Mucosa of gallbladder (tissue), 1 donor: ENCODE measurements at regions not wholly inside any gene's neighbourhood (a gene's known extent, or its start where the extent isn't known, plus 50 kb on each side); places are given as distances from the start of the nearest gene placed in this dataset.

Source experiments
- DNase-seq: peaks from one replicate; pipeline ENCODE4 v3.0.0-alpha.2; 2020; ENCODE audit warnings: low spot score
- donor health status: DM: no; HTN: no; CAD: no.

DNA sequence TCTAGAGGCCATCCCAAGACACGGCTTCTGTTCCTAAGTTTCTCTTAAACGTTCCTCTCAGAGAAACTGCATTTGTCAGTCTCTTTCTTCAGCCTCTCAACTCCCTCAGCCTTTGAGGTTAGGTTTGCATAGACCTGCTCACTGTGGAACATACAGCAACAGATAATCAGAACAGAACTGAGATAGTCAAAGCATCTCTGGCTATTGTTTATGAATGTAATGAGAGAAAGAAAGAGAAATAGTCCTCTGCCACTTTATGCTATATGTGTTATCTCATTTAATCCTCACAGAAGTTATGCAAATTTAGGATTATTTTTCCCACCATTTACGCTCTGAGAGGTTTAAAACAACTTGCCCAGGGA, 190.6 kb downstream of the PHLDA1 start:
- no peak for DNase-seq

DNA sequence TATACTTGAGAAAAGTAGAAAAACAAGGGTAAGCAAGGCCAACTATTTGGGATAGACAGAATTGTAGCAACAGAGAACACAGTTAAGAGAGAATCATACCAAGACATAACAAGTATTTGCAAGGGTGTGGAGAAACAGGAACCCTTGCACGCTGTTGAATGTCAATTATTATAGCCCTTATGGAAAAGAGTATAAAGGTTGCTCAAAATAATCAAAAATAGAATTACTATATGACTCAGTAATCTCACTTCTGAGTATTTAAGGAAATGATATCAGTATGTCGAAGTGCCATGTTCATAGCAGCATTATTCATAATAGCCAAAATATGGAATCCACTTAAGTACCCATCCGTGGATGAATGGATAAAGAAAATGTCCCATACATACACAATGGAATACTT, 193.3 kb downstream of the PHLDA1 start:
- no peak for DNase-seq

DNA sequence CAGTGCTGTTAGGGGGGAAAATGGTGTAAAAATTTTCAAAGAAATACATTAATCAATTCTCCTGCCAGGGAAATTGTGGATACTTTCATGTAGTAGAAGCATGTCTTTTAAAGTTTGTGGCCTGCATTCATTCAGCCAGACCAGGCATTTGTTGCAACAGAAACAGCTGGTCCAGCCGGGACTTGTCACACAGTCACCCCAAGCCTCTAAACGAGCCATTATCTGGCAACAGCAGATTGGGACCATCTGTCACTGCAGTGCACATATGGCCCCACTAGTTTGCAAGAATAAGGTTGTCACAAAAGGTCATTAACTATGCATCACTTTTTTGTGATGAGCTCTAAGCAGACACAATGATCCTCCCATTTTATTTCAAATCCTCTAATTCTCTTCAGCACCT, 193.9 kb downstream of the PHLDA1 start:
- peak; percentile 19 for DNase-seq

DNA sequence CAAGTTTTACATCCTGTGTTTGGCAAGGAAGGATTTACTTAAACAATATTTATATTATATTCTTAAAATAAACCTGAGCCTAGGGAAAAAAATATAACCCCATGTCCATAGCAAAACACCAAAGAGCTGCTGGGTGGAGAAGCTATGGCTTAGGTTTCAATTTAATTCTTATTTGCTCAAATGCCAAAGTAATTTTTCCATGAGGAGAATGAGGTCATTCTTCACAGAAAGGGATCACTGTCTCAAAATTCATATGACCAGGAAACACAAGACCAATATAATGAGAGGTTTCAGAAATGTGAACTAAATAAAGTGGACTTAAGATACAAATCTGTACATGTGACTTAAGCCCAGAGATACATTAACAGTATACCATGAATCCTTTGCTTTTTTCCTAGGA, 195.0 kb downstream of the PHLDA1 start:
- no peak for DNase-seq

DNA sequence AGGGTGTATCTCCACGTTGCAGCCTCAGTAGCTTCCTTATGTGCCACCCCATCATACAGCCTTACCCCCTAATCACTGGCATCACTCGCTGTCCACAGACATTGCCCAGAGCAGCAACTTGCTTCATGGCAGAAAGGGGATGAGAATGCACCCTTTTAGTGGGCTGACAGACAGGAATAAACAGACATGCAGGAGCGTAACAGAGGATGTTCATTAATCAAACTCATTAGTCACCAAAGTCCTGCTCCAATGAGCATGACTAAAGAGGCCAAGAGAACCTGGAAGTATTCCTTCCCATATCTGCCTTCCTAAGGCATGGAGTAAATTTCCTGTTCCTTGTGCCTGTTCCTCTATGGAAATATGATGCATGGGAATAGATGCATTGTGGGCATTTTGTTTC, 197.0 kb downstream of the PHLDA1 start:
- no peak for DNase-seq

DNA sequence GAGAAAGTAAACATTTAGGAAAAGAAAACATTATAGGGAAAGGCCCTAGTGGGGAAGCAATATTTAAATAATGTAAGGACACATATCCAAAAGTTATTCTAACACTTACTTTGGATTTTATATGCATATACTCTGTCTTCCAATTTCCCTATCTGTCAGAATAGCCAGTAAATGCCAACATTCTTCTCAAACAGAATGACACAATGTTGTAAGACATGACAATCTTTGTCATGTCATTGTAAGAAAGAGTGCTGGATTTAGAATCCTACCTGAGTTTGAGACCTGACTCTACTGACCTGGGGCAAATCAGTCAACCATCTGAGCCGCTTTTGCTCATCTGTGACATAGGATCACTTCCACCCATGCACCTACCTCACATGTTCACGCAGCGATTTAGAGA, 198.3 kb downstream of the PHLDA1 start:
- no peak for DNase-seq

DNA sequence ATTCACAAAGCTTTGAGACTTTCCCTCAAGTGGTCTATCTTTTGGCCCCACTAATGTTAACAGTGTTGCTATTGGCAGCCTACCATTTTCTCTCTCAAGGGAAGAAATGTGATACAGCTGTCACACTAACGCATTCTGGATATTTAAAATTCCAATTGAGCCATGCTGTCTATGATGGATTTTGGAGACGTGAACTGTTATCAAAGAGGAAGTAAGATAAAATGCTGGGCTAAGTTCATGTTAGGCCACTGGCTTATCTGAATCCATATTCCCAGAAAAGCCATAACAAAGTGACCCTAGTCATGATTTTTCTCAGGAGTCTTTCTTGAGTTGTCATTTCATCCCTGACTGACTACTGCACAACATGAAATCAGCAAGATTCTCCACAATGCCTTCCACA, 200.2 kb downstream of the PHLDA1 start:
- DNase-seq: no peak

DNA sequence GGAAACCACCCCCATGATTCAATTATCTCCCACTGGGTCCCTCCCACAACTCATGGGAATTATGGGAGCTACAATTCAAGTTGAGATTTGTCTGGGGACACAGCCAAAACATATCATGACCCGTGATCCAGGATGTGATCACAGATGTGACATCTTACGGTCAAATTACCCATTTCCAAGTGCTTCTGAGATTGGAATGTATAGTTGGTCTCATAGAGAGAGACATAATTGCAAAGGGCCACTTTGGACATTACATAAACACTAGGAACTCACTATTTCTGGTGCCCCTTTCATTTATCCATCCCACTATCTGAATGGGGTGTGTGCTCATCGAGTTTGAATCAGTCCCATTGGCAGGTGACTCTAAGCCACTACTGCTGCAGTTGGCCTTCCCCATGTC, 204.5 kb downstream of the PHLDA1 start:
- DNase-seq: no peak

DNA sequence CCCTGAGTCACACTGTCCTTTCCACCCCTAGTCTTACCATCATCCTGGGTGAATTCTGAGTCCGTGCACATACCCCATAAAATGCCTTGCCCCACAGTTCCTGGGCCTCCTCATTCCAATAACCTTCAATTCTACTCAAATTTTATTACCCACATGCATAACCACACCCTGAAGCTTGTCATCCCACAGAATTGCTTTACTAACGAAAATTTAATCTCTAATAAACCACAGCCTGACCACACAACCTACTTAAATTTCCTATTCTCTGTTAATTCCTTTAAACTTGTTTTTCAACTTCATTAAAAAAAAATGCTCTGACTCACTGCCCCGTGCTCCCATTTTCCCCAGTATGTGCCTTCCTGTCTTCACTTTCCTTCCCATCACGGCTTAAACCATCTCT, 205.9 kb downstream of the PHLDA1 start:
- no peak for DNase-seq

DNA sequence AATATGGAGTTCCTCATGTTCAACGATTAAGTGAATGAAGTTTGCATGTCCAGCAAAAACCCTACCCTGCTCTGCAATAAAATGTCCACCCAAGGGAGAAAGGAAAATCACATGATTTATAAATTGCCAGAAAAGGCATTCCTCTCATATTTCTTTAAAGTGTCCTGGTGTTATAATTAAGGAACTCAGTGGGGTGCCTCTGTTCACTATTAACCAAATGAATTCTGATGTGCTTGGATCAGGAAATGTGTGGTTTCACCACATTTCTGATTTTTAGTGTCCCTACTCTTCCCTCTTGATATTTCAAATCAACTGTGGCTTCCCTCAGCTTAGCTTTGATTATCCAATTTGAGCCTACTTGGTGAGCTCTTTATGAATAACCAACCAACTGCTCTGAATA, 208.1 kb downstream of the PHLDA1 start:
- no peak for DNase-seq

DNA sequence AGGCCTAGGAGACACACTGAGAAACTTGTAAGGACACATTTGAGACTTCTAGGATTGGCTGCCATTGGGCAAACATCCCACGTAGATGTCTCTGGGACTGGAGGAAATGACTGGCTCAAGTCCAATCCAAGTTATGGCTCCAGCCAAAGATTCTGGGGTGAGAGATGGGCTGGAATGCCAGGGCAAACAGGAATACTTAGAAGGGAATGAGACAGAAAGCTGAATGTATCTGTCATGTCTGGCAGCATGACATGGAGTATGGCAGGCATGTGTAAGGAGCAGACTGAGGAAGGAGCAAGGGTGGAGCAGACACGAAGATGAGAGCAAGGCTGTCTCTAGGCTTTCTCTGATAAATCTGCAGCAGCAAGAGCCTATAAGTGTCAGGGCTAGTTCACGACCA, 209.2 kb downstream of the PHLDA1 start:
- DNase-seq: no peak

DNA sequence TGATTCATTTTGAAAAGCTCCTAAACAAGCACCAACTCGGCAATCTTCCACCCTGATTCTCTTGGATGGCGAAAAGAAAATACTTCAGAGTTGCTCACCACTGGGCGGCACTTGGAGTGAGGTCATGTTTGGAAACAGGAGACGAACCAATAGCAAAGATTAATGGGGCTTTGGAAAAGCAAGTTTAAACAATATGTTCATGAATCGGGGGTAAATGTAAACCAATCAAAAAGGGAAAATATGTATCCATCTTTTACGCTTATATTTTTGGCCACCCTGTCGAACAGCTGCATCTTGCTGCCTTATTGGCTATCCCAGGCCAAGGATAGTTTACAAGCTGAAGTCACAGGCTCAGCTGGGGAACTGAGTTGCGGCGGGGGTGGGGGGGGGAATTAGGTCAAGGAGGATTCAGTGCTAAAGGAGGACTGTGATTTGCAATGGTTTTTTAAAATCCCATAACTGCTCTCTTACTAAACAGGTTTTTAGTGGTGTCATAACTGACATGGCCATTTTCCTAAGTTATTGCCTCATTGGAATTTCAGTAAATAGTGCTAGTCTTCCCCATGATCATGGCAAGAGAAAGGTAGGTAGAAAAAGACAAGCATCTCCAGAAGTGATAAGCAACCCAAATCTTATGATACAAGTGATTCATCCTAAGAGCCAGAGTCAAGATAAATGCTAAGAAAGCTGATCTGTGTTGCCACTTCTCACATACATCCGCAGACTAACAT, 210.6 kb downstream of the PHLDA1 start:
- no peak for DNase-seq

DNA sequence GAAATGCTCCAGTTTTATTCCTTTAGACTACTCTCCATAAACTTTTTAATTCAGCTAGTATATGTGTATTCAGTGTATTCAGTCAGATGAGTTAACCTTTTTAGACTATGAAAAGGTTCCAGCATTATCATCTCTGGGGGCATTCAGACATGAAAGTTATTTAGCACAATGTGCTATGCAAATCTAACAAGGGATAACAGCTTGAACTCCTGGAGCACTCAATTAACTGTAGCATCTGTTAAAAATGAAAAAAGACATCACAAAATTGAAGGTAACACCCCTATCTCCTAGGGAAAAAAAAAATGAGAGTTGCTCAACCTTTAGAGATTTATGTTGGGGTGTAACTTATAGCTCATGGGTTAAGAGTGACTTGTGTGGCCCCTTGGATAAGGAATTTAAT, 211.5 kb downstream of the PHLDA1 start:
- DNase-seq: no peak

DNA sequence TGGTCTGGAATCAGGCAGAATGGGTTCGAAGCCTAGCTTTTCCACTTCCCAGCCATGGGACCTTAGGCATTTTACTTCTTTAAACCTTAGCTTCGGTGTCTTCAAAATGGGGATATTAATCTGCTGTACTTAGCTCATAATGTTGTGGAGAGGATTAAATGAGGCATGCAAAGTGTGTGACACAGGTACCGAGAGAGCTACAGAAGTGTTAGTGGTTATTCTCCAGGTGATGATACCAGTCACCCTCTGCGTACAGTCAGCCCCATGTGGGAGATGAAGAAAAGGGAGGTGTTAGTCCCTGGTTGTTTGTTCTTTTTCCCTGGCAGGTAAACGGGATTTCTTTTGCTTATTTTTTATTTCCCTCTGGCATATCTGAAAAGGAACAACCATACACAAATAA, 212.1 kb downstream of the PHLDA1 start:
- DNase-seq: no peak

DNA sequence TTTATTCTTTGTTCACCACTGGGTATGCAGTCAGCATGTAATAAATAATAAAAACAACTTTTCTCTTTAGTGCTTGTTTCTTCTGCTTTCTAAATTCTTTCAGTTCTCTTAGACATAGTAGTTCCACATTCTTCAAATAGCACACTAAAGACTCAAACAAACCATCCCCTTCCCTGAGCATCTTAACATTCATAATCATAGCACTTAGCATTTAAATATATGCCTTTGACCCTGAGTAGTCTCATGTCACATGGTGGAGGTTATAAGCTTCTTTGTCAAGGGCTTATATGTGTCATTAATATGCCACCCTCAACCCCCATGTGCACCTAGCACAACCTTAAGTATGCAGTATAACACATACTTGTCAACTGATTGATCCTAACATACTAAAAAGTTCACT, 212.7 kb downstream of the PHLDA1 start:
- DNase-seq: no peak

DNA sequence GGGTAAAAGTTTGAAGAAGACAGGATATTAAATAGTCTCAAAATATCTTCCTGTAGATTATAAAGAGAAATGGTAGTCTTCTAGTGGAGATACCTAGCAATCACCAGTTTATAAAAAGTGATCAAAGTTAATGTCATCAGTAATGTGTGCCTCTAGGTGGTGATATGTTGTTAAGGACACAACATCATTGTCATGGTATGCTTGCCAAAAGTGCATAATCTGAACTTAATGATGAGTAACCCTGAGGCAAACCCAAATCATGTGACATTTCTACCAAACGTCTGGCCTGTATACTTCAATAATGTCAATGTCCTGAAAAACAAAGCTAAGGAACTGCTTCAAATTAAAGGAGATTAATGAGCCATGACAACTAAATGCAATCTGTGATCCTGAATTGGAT, 214.7 kb downstream of the PHLDA1 start:
- DNase-seq: no peak

DNA sequence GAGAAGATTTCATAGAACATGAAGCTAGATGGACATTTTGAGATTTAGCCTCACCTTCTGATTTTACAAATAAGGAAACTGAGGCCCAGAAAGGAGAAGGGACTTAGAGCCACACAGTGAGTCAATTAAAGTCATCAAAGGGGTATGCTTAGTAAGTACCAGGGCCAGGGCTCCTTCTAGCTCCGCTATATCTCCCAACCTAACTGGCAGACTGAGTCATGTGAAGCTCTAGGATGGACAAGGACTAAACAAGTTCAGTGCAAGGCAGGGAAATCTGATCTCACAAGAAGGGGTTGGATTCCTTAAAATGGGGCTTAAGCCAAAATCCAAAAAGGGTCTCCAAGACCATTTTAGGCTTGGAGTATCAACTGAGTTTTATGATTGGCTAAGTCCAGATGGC, 215.8 kb downstream of the PHLDA1 start:
- DNase-seq: no peak

DNA sequence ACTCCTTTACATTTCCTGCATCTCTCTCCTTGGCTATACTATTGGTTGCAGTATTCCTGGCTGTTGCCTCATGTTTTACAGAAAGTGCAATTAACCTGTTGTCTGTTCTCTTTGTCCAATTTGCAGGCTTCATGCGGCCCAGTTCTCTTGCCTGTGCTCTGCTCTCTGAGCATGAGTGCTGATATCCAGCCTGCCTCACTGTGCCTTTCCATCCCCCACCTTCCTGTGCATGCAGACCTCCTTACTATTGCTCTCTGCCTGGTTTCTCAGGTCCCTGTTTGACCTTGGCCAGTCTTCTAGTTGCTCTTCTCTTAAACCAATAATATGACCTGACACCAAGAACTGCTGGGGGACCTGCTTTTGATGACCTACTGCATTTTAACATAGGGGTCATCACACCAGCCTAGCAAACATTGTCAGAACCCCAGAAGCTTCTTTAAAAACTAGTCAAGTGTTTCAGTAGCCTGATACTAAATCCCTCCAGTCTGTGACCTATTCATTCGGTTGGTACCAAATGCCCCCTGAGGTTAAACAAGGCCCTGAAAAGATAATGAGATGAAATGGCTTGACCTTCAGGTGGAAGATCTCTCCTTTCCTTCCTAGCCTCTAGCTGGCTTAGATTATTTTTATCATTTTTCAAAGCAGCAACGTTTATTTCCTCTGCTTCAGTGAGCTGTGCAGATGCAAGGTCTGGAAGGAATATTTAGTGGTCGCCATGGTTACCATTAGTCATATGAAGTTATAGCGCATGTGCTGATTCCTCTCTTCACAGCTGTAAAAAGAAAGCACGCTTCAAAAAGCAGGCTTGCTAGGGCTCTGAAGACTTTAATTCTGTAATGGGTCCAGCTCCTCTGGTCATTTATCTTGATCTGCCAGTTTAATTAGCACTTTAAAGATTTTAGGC, 216.5 kb downstream of the PHLDA1 start:
- DNase-seq: peak; percentile 21

DNA sequence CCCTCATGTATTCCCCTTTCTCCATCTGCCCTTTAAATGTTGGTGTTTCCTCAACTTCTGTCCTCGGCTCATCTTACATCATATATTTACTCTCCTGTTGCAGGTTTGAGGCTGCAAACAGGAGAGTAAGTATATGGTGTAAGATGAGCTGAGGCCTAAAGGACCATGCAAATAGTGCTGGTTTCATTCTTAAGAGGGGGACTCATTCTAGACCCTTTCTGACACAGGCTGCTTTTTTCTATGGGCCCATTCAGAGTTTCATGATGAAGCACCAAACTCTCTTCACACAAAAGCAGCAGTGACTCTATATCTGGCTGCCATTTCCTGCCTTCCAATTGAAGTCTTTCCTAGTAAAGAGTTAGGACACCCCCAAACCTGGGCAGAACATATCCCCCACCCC, 218.5 kb downstream of the PHLDA1 start:
- DNase-seq: no peak

DNA sequence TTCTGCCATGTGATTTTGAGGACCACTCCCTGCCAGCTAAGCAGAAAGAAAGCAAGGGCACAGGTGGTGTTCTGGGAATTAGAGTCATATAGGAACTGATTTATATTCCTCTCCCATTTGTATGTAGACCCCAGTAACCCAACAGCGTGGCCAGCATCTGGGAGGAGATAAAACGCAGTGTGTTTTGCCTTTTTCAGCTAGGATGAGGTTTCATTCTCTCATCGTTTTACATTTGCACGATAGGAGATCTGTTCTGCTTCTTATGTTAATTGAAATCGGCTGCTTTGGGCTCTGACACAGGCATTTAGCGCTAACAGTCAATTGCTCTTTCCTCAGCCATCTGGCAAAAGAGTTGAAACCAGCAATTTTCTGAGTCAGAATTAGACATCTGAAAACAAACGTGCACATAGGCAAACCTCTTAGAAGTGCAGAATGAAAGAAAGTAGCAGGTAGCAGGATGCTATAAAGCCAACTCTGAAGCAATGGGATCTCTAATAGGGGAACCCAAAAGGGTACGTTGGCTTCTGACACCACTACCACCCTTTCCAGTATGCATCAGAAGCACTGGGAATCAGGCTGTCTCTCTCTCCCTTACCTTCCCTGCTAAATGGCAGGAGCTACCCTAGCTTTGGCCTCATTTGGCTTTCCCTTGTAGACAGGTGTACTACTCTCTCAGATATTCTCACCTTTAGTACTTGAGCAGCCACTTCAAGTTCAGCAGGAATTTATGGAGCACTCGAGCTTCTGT, 219.1 kb downstream of the PHLDA1 start:
- DNase-seq: no peak

DNA sequence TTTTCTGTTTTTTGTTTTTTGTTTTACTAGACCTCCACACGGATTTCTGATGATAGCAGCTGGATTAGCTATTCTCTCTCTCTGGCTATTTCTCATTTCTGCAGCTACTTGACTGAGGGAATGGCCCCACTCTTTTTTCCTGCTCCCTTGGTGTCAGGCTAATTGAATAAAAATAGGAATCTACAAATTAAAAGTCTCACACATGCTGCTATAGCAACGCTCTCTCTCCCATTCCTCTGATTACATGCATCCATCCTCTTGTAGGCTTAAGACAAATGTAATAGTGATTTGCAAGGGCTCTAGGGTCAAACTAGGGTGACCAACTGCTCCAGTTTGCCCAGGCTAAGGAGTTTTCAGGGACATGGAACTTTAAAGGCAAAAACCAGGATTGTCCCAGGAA, 221.8 kb downstream of the PHLDA1 start:
- DNase-seq: no peak

DNA sequence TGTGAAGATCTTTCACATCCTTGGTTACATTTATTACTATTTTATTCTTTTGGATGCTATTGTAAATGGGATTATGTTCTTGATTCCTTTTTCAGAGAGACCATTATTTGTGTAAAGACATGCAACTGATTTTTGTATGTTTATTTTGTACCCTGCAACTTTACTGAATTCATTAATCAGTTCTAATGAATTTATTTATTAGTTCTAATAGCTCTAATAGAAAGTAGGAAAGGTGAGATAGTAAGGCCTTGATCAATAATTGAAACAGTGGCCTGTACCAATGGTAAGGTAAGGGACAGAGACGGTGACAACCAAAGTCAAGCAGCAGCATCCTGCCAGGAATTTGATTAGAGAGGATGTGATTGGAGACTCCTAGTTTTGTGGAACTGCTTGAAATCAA, 224.1 kb downstream of the PHLDA1 start:
- no peak for DNase-seq

DNA sequence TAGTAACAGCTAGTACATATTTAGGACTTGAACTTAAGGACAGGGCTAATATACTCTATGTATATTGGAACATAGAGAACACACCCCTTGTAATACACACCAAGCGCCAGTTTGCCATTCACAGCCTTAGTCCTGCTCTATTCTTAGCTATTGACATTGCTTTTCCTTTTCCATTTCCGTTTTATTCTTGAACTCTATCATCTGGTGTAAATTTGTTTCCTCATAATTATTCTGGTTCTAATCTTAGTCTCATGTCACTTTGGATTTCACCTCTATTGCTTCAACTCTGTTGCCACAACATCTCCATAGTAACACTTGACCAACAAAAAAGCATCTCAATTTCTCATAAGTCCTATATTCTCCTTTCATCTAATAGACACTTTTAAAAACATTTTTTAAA, 225.7 kb downstream of the PHLDA1 start:
- no peak for DNase-seq
